ENCODE measurements at regions not wholly inside any gene's neighbourhood (a gene's known extent, or its start where the extent isn't known, plus 50 kb on each side); places are given as distances from the start of the nearest gene placed in this dataset.
A peak's percentile ranks its signal among the peaks of the same experiment; 100 is the strongest.

GRCh38 chr6:56407883-56408410, 160.6 kb upstream of the COL21A1 start:
- DNase-seq = peak; percentile 33

- no peak for DNase-seq
Measured at GRCh38 chr6:56406276-56407269, 159.2 kb upstream of the COL21A1 start.

- DNase-seq = no peak
Measured at GRCh38 chr6:56404599-56404998, 157.2 kb upstream of the COL21A1 start.

- DNase-seq = peak; percentile 14
Measured at GRCh38 chr6:56403745-56404144, 156.4 kb upstream of the COL21A1 start.

- no peak for DNase-seq
Measured at GRCh38 chr6:56401477-56402070, 154.2 kb upstream of the COL21A1 start.

GRCh38 chr6:56400273-56400672, 152.9 kb upstream of the COL21A1 start:
- DNase-seq = no peak

- no peak for DNase-seq
Measured at GRCh38 chr6:56399672-56400263, 152.4 kb upstream of the COL21A1 start.

- no peak for DNase-seq
Measured at GRCh38 chr6:56399250-56399671, 151.9 kb upstream of the COL21A1 start.

DNA sequence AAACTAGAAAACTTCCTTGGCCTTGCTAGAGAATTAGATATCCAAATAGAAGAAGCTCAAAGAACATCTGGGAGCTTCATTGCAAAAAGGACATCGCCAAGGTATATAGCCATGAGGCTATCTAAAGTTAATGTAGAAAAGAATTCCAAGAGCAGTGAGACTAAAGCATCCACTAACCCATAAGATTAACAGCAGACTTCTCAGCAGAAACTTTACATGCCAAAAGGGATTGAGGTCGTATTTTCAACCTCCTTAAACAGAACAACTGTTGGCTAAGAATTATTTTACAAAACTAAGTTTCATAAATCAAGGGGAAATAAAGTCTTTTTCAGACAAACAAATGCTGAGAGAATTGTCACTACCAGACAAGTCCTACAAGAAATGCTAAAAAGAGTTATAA, 149.1 kb upstream of the COL21A1 start:
- DNase-seq = no peak

DNA sequence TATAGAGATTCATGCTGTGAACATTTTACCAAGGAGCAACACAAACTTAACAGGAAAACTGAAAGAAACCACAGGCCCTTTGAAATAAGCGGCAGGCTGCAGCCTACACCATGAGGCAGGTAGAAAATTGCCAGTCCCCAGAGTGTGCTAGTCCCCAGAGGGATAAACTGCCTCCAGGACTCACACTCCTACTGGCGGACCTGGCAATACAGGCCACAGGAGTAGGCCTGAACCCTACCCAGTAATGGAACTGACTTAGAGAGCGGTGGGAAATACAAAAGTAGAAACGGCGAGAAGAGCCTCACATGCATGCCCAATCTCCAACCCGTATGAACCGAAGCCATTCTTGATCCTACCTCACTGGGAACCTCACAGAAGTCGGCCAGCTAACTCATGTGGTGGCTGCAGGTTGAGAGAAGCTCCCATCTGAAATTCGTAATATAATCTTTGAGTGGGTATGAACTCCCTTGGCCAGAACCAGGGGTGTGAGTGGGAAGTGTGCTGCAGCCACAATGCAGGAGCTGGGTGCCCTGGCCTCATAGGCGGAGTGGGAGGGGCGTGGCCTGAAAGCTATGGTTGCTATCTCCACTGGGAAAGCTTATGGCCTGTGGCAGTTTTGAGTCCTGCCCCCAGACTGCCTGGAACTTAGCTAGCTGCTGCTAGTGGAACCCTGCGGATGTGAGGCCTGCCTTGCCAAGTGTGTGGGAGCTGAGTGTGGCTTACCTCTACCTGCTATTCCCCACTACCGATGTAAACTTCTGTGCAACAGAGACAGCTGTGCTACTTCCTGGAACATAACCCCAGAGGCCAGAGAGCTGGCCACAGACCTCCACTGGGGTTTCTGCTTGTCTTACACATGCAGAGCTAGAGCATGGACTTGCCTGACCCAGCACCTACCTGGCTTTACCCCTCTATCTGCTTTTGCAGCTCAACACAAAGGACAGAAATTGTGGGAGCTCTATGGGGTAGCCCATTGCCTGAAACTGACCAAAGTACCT, 146.5 kb upstream of the COL21A1 start:
- DNase-seq = no peak

DNA sequence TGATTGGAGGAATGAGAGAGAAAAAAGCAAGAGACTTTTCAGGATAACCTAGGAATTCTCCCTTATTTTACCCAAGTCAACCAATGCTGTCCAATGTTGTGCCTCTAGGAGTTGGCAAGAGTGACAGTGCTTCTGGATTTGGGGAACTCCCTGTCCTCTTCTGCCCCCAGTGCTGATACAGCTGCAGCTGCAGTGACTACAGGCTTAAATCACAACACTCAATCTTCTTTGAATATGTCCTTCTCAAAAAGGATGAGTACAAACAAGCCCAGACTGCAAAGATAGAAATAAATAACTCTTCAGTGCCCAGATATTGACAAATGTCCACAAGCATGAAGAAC, 141.0 kb upstream of the COL21A1 start:
- no peak for DNase-seq

DNA sequence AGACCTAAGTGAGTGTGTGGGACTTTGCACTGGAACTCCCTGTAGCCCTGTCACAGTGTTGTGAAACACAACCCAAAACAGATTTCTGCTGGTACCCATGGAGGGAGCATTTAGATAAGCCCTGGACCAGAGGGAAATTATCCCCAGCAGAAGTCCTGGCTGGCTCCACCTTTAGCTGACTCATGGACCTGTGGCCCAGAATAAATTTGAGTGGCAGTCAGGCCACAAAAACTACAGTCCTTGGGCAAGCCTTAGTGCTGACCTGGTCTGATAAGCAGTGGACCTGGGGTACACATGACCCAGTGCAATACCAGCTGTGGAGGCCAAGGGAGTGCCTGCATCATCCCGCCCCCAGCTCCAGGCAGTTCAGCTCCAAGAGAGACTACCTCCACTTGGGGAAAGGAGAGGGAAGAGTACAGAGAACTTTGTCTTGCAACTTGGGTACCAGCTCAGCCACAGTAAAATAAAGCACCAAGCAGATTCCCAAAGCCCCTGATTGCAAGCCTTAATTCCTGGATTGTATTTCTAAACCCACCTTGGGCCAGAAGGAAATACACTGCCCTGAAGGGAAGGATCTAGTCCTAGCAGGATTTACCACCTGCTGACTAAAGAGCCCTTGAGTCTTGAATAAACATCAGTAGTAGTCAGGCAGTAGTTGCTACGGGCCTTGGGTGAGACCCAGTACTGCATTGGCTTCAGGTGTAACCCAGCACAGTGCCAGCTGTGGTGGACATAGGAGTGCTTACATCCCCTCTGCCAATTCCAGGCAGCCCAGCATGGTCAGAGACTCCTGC, 140.4 kb upstream of the COL21A1 start:
- DNase-seq = no peak

DNA sequence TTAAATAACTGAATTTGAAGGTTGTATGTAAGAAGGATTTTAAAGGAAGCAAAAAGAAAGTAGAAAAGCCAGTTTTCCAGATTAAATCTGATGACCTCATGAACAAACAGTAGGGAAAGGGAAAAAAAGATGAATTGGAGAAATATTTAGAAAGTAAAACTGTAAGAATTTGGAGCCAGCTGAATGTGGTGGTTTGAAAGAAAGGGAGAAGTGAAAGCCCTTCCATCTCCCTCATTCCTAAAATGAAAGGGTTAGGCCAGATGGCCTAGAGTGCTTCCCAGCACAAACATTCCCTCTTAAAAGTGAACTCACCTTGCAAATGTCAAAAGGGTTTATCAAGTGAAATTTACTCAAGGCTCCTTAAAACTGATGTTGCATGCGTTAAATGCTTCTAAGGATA, 139.3 kb upstream of the COL21A1 start:
- no peak for DNase-seq

DNA sequence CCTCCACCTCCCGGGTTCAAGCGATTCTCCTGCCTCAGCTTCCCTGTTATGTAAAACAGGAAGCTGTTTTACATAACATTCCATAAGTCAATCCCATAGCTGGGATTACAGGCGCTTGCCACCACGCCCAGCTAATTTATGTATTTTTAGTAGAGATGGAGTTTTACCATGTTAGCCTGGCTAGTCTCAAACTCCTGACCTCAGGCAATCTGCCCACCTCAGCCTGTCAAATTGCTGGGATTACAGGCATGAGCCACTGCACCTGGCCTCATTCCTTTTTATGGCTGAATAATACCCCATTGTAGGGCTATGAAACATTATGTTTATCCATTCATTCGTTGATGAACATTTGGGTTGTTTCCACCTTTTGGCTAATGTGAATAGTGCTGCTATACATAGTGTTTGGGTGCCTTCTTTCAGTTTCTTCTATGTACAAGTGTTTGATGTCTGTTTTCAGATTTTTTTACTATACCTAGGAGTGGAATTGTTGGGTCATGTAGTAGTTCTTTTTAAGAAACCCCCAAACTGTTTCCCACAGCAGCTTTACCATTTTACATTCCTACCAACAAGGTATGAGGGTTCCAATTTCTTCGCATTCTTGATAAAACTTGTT, 138.7 kb upstream of the COL21A1 start:
- no peak for DNase-seq

DNA sequence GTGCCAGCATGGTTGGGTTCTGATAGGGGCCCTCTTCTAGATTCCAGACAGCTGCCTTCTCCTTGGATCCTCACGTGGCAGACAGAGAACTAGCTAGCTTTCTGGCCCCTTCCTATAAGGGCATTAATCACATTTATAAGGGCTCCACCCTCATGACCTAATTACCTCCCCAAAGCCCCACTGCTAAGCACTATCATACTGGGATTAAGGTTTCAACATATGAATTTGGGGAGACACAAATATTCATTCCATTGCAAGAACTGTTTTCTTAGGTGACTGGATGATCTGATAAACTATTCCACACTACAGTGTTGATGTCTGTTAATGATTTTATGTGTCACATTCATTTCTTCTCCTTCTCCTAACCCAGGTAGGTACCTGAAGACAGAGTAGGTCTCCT, 135.8 kb upstream of the COL21A1 start:
- no peak for DNase-seq

GRCh38 chr6:56382416-56382940, 135.1 kb upstream of the COL21A1 start:
- no peak for DNase-seq

- no peak for DNase-seq
Measured at GRCh38 chr6:56381801-56382251, 134.4 kb upstream of the COL21A1 start.

GRCh38 chr6:56380476-56380875, 133.1 kb upstream of the COL21A1 start:
- DNase-seq = no peak

GRCh38 chr6:56378966-56379585, 131.7 kb upstream of the COL21A1 start:
- no peak for DNase-seq

DNA sequence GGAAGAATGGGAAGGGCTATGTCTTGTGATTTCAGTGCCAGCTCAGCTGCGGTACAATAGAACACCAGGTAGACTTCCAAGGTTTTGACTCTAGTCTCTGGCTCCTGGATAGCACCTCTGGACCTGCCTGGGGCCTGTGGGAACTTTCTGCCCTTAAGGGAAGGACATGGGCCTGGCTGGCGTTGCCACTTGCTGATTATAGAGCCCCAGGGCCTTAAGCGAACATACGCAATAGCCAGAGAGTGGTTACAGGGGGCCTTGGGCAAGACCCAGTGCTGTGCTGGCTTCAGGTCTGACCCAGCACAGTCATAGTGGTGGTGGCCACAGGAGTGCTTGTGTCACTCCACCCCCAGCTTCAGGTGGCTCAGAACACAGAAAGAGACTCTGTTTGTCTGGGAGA, 131.1 kb upstream of the COL21A1 start:
- DNase-seq = no peak
